H9 (cell line): ENCODE measurements at regions not wholly inside any gene's neighbourhood (a gene's known extent, or its start where the extent isn't known, plus 50 kb on each side); places are given as distances from the start of the nearest gene placed in this dataset.
A peak's percentile ranks its signal among the peaks of the same experiment; 100 is the strongest.

ENCODE experiments used
- DNase-seq: peaks from one replicate; pipeline ENCODE4 v3.0.0-alpha.2; 2017
- H2AFZ ChIP-seq: one replicate; pipeline ENCODE4 v1.6.1; 2013; ENCODE audit warnings: mild to moderate bottlenecking, low read length, control low read depth, moderate library complexity
- H2AK5ac ChIP-seq: 2 replicates; pipeline ENCODE4 v1.6.1; 2013; ENCODE audit warnings: low read length, control low read depth, mixed read lengths; ENCODE audit not compliant: insufficient read length
- H2BK120ac ChIP-seq: one replicate; pipeline ENCODE4 v1.6.1; 2013; ENCODE audit warnings: low read depth, mild to moderate bottlenecking, low read length, control low read depth, inconsistent platforms; ENCODE audit not compliant: poor library complexity, severe bottlenecking
- H2BK12ac ChIP-seq: 2 replicates; pipeline ENCODE4 v1.6.1; 2013; ENCODE audit warnings: low read length, control low read depth, mixed read lengths, low read depth; ENCODE audit not compliant: insufficient read length
- H2BK15ac ChIP-seq: 2 replicates; pipeline ENCODE4 v1.6.1; 2013; ENCODE audit warnings: low read depth, low read length, control low read depth
- H2BK20ac ChIP-seq: one replicate; pipeline ENCODE4 v1.6.1; 2013; ENCODE audit warnings: low read depth, mild to moderate bottlenecking, low read length, control low read depth, inconsistent platforms; ENCODE audit not compliant: poor library complexity, severe bottlenecking
- H2BK5ac ChIP-seq: 2 replicates; pipeline ENCODE4 v1.6.1; 2013; ENCODE audit warnings: low read length, control low read depth, mixed read lengths; ENCODE audit not compliant: insufficient read length
- H3K14ac ChIP-seq: 2 replicates; pipeline ENCODE4 v1.6.1; 2013; ENCODE audit warnings: low read length, control low read depth; ENCODE audit not compliant: insufficient read depth
- H3K18ac ChIP-seq: 2 replicates; pipeline ENCODE4 v1.6.1; 2013; ENCODE audit warnings: low read depth, mild to moderate bottlenecking, mixed read lengths, low read length, control low read depth; ENCODE audit not compliant: insufficient read length
- H3K23ac ChIP-seq: 2 replicates; pipeline ENCODE4 v1.6.1; 2013; ENCODE audit warnings: low read length, control low read depth, mixed read lengths, low read depth; ENCODE audit not compliant: insufficient read length
- H3K23me2 ChIP-seq: 2 replicates; pipeline ENCODE4 v1.6.1; 2013; ENCODE audit warnings: low read depth, mild to moderate bottlenecking, mixed read lengths, low read length, control low read depth; ENCODE audit not compliant: insufficient read length, poor library complexity, severe bottlenecking
- H3K27ac ChIP-seq: 2 replicates; pipeline ENCODE4 v1.5.1; 2013; ENCODE audit warnings: low read length, control low read depth, mixed read lengths, low read depth; ENCODE audit not compliant: insufficient read length
- H3K27me3 ChIP-seq: 2 replicates; pipeline ENCODE4 v1.6.1; 2013; ENCODE audit warnings: low read length, control low read depth, inconsistent platforms; ENCODE audit not compliant: insufficient read depth
- H3K4ac ChIP-seq: 2 replicates; pipeline ENCODE4 v1.6.1; 2013; ENCODE audit warnings: low read depth, mild to moderate bottlenecking, control low read depth, inconsistent platforms, low read length, moderate library complexity
- H3K4me1 ChIP-seq: 2 replicates; pipeline ENCODE4 v1.6.1; 2013; ENCODE audit warnings: low read length, control low read depth, inconsistent platforms; ENCODE audit not compliant: insufficient read depth
- H3K4me2 ChIP-seq: 2 replicates; pipeline ENCODE4 v1.6.1; 2013; ENCODE audit warnings: low read length, control low read depth, mixed read lengths; ENCODE audit not compliant: insufficient read length, insufficient read depth
- H3K56ac ChIP-seq: 2 replicates; pipeline ENCODE4 v1.6.1; 2013; ENCODE audit warnings: low read depth, mild to moderate bottlenecking, mixed read lengths, low read length, control low read depth; ENCODE audit not compliant: insufficient read length
- H3K79me1 ChIP-seq: 2 replicates; pipeline ENCODE4 v1.6.1; 2013; ENCODE audit warnings: low read depth, mild to moderate bottlenecking, moderate library complexity, low read length, control low read depth, inconsistent platforms; ENCODE audit not compliant: insufficient read depth, poor library complexity, severe bottlenecking
- H3K79me2 ChIP-seq: 2 replicates; pipeline ENCODE4 v1.6.1; 2013; ENCODE audit warnings: low read length, control low read depth, inconsistent platforms; ENCODE audit not compliant: insufficient read depth
- H3K9ac ChIP-seq: 2 replicates; pipeline ENCODE4 v1.6.1; 2013; ENCODE audit warnings: low read length, control low read depth, mixed read lengths; ENCODE audit not compliant: insufficient read length; ENCODE audit errors: extremely low read depth
- H3K9me3 ChIP-seq: one replicate; pipeline ENCODE4 v1.6.1; 2013; ENCODE audit warnings: low read depth, low read length, inconsistent platforms; ENCODE audit not compliant: control insufficient read depth
- H3T11ph ChIP-seq: one replicate; pipeline ENCODE4 v1.6.1; 2013; ENCODE audit warnings: mild to moderate bottlenecking, low read length, control low read depth, inconsistent platforms
- H4K20me1 ChIP-seq: one replicate; pipeline ENCODE4 v1.6.1; 2013; ENCODE audit not compliant: control insufficient read depth, insufficient read length, insufficient read depth
- H4K5ac ChIP-seq: 2 replicates; pipeline ENCODE4 v1.6.1; 2013; ENCODE audit warnings: low read depth, mild to moderate bottlenecking, mixed read lengths, low read length, control low read depth; ENCODE audit not compliant: insufficient read length
- H4K8ac ChIP-seq: replicated peaks from 2 replicates; pipeline ENCODE4 v1.6.1; 2013; ENCODE audit warnings: low read length, control low read depth, mixed read lengths, low read depth; ENCODE audit not compliant: insufficient read length
- H4K91ac ChIP-seq: 2 replicates; pipeline ENCODE4 v1.6.1; 2013; ENCODE audit warnings: low read depth, mild to moderate bottlenecking, moderate library complexity, mixed read lengths, low read length, control low read depth; ENCODE audit not compliant: insufficient read length
- H3K27ac Mint-ChIP-seq, 3 experiments: 2 replicates in 2 of 3; 3 replicates in 1 of 3; pipeline ENCODE4 v1.8.0; 2020 to 2021; ENCODE audit warnings: mixed read lengths in 3 of 3, mild to moderate bottlenecking in 1 of 3, moderate library complexity in 1 of 3
- H3K27me3 Mint-ChIP-seq: 2 replicates; pipeline ENCODE4 v1.8.0; 2021; ENCODE audit warnings: low read depth, mild to moderate bottlenecking, moderate library complexity, mixed read lengths
- H3K36me3 Mint-ChIP-seq, 3 experiments: 2 replicates in 2 of 3; 3 replicates in 1 of 3; pipeline ENCODE4 v1.8.0; 2020 to 2021; ENCODE audit warnings: low read depth in 3 of 3, mixed read lengths in 3 of 3; ENCODE audit not compliant: insufficient read depth in 1 of 3
- H3K4me1 Mint-ChIP-seq, 2 experiments: 2 replicates each; pipeline ENCODE4 v1.8.0; 2020; ENCODE audit warnings: mixed read lengths in 2 of 2
- H3K4me3 Mint-ChIP-seq, 2 experiments: 2 replicates in 1 of 2; 3 replicates in 1 of 2; pipeline ENCODE4 v1.8.0; 2020 to 2021; ENCODE audit warnings: mild to moderate bottlenecking in 2 of 2, mixed read lengths in 2 of 2, moderate library complexity in 1 of 2
- H3K9me3 Mint-ChIP-seq, 2 experiments: 2 replicates in 1 of 2; 3 replicates in 1 of 2; pipeline ENCODE4 v1.8.0; 2020; ENCODE audit warnings: mild to moderate bottlenecking in 2 of 2, mixed read lengths in 2 of 2, moderate library complexity in 1 of 2
- WGBS: extraction: QIAGEN DNeasy Blood & Tissue Kit; methylation state at CpG from one replicate; pipeline ENCODE4 v1.1.7; 2013; ENCODE audit warnings: missing lambda C conversion rate, low lambda C conversion rate, mixed read lengths; ENCODE audit not compliant: insufficient read length; ENCODE audit errors: extremely low coverage; 5-methylcytosine and 5-hydroxymethylcytosine counted together
- TF ChIP-seq, protein P1 (sequence below): fragments of 200-600 bp; sonication (generic); conservative IDR thresholded peaks from 3 replicates; pipeline ENCODE4 v1.8.0; 2021; ENCODE audit warnings: antibody characterized with exemption, mild to moderate bottlenecking

DNA sequence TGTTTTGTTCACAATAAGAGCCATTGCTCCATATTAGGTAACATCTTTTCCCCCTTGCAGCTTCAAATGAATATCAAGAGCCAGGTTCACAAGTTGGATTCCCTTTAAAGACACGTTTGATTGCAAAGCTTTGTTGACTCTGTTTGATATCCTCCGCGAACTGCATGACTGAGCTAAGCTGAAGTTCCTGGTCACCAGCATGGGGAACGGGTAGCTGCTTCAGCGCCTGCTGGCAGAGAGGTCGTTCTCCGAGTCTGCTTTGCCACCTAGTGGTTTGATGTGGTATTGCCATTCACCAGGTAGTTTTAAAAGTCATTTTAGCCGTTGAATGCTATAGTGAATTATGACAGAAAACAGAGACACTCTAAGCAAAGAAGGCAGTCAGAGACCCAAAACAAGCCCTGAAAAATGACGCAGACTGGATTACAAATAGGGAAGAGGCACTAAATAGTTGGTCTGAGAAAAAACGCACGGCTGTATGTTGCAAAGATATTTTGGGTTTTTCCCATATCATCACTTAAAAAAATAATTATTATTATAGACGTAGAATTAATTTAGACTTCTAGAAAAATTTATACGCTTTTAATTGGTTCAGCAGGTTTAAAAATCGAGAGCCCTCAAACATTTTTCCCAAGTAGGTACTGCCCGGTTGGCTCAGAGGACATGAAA lies 193.5 kb upstream of the FMN2 start:
- Mint-ChIP-seq H3K9me3 (no peaks in the 10 kb centered on the region), H3K4me1 (peaks cover 8 to 10% of the 10 kb centered on the region in 2 experiments), H3K27ac (no peak overlapping the region), H3K4me3 (peak overlapping the region in 1 of 2 experiments; percentile 42; a peak in 3 of 5 replicates), H3K27me3 (no peaks in the 10 kb centered on the region), H3K36me3 (peaks cover 0 to 5% (median 4%) of the 10 kb centered on the region in 3 experiments; a peak in 3 of 7 replicates)
- Histone ChIP-seq H3K4ac (no peak overlapping the region), H3T11ph (no peak overlapping the region), H2BK12ac (no peak overlapping the region), H2BK5ac (no peak overlapping the region), H3K14ac (no peak overlapping the region), H2AFZ (no peak overlapping the region), H2BK20ac (no peak overlapping the region), H3K23me2 (no peaks in the 10 kb centered on the region), H3K79me2 (no peaks in the 10 kb centered on the region), H2BK15ac (no peak overlapping the region), H4K8ac (no peak overlapping the region), H3K27me3 (no peaks in the 10 kb centered on the region; the same call in 1 of the 2 replicates), H3K4me1 (no peaks in the 10 kb centered on the region), H3K56ac (no peak overlapping the region), H3K23ac (no peak overlapping the region), H3K18ac (no peak overlapping the region), H3K9ac (no peak overlapping the region), H4K20me1 (no peaks in the 10 kb centered on the region), H2AK5ac (no peak overlapping the region), H4K91ac (no peak overlapping the region), H3K4me2 (peak overlapping the region; percentile 14), H4K5ac (no peak overlapping the region), H3K9me3 (no peaks in the 10 kb centered on the region), H3K79me1 (no peaks in the 10 kb centered on the region), H2BK120ac (no peak overlapping the region), H3K27ac (no peak overlapping the region)
- peak; percentile 83 for DNase-seq
- no CpG with 5 or more reads among the region's 15 CpGs for WGBS
- TF ChIP-seq, protein P1, sequence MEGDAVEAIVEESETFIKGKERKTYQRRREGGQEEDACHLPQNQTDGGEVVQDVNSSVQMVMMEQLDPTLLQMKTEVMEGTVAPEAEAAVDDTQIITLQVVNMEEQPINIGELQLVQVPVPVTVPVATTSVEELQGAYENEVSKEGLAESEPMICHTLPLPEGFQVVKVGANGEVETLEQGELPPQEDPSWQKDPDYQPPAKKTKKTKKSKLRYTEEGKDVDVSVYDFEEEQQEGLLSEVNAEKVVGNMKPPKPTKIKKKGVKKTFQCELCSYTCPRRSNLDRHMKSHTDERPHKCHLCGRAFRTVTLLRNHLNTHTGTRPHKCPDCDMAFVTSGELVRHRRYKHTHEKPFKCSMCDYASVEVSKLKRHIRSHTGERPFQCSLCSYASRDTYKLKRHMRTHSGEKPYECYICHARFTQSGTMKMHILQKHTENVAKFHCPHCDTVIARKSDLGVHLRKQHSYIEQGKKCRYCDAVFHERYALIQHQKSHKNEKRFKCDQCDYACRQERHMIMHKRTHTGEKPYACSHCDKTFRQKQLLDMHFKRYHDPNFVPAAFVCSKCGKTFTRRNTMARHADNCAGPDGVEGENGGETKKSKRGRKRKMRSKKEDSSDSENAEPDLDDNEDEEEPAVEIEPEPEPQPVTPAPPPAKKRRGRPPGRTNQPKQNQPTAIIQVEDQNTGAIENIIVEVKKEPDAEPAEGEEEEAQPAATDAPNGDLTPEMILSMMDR: peak; percentile 93
